ENCODE measurements at regions not wholly inside any gene's neighbourhood (a gene's known extent, or its start where the extent isn't known, plus 50 kb on each side); places are given as distances from the start of the nearest gene placed in this dataset.

DNA sequence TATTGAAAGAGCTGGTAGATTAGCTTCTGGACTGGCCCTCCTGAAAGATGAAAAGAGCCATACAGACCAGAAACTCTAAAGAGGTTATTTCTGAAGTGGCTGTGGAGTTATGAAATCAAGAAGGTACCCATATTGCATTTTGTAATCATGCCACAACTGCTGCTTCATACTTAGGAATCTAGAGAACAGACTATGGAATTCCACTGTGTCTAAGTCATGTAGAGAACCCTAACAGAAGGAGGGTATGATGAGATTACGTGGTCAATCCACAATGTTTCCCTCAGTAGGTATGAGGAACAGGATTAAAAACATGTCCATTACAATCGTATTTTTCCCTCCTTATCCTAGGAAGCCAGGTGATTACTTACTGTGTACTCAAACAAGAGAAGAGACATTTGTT, 708.8 kb downstream of the RERGL start:
- TF ChIP-seq, protein P1, sequence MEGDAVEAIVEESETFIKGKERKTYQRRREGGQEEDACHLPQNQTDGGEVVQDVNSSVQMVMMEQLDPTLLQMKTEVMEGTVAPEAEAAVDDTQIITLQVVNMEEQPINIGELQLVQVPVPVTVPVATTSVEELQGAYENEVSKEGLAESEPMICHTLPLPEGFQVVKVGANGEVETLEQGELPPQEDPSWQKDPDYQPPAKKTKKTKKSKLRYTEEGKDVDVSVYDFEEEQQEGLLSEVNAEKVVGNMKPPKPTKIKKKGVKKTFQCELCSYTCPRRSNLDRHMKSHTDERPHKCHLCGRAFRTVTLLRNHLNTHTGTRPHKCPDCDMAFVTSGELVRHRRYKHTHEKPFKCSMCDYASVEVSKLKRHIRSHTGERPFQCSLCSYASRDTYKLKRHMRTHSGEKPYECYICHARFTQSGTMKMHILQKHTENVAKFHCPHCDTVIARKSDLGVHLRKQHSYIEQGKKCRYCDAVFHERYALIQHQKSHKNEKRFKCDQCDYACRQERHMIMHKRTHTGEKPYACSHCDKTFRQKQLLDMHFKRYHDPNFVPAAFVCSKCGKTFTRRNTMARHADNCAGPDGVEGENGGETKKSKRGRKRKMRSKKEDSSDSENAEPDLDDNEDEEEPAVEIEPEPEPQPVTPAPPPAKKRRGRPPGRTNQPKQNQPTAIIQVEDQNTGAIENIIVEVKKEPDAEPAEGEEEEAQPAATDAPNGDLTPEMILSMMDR (conservative IDR thresholded peaks at IDR 0.05), result no peak
- Mint-ChIP-seq H3K4me1 (ENCODE audit: unreplicated experiment) (no peaks in the 10 kb centered on the region), H3K4me3 (no peak overlapping the region), H3K9me3 (peaks cover 3% of the 10 kb centered on the region), H3K36me3 (no peaks in the 10 kb centered on the region), H3K27ac (no peak overlapping the region), H3K27me3 (no peaks in the 10 kb centered on the region)
- DNase-seq (ENCODE audit: extremely low spot score, unreplicated experiment), result no peak

DNA sequence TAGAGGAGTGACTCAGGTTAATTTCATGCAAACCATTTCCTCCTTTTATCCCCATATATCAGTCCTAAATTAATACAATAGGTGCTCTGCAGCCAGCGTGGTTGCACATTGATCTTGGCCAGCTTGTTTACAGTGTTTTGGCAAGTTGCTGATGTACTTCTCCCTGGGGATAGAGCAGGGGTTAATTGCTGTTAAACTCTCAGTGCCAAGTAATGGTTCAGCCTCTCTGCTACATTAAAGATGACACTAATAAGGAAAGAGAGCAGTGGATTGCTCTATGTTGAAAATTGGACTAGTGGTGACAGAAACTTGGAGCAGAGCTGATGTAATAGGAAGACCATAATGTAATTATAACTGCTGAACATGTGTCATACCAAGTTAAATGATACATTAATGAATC, 717.5 kb downstream of the RERGL start:
- H3K27me3 Mint-ChIP-seq, result peaks cover 3% of the 10 kb centered on the region
- H3K4me3 Mint-ChIP-seq, result no peak overlapping the region
- no peaks in the 10 kb centered on the region for H3K9me3 Mint-ChIP-seq
- TF ChIP-seq, protein P1 (conservative IDR thresholded peaks at IDR 0.05), result no peak
- no peaks in the 10 kb centered on the region for H3K4me1 Mint-ChIP-seq (ENCODE audit: unreplicated experiment)
- no peak overlapping the region for H3K27ac Mint-ChIP-seq
- no peak for DNase-seq (ENCODE audit: extremely low spot score, unreplicated experiment)
- H3K36me3 Mint-ChIP-seq, result peaks cover 4% of the 10 kb centered on the region

DNA sequence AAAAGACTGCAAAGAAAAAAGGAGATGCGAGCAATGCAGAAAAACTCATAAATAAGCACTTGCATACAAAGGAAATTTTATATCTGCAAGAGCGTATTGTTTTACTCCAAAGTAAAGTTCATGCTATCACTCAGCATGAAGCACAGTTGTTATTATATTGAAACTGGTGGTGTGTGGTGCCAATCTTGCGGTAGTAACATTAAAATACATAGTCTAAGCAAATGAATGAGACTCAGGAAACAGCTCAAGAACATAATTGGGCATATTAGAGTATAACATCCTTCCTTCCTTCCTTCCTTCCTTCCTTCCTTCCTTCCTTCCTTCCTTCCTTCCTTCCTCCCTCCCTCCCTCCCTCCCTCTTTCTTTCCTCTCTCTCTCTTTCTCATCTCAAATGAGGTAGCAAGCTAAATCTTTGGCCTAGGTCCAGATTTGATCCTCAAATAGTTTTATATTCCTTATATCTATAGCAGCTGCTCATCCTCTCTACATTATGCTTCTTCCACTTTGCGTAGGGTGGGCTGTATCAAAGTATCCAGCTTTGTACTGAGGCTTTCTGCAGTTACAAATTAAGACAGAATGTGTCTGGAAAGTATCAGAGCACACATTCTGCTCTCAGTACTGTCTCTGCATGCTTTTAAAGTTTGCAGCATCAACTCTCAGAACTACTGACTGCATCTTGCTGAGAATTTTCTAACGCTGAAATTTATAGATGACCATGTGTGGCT, 718.3 kb downstream of the RERGL start:
- H3K27me3 Mint-ChIP-seq, result peaks cover 3% of the 10 kb centered on the region
- H3K4me3 Mint-ChIP-seq, result no peak overlapping the region
- H3K4me1 Mint-ChIP-seq (ENCODE audit: unreplicated experiment), result no peaks in the 10 kb centered on the region
- H3K9me3 Mint-ChIP-seq, result no peaks in the 10 kb centered on the region
- H3K36me3 Mint-ChIP-seq, result peaks cover 4% of the 10 kb centered on the region
- no peak for DNase-seq (ENCODE audit: extremely low spot score, unreplicated experiment)
- TF ChIP-seq, protein P1 (conservative IDR thresholded peaks at IDR 0.05), result no peak
- no peak overlapping the region for H3K27ac Mint-ChIP-seq

DNA sequence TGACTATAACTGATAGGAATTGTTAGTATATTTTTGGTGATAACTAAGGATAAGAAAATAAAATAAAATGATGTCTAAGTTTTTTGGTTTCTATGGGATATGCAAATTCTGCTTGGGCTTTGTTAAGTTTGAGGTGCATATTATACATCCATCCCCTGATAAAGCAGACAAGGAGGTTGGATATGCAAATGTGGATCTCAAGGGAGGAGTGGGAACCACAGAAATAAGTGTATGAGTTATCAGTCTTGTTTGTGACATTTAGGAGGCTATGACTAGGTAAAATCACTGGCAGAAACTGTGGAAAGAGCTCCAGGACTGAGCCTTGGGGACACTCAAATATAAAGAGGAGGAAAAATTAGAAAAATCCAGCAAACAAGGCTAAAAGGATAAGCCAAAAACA, 719.4 kb downstream of the RERGL start:
- Mint-ChIP-seq H3K27ac (no peak overlapping the region), H3K4me1 (ENCODE audit: unreplicated experiment) (no peaks in the 10 kb centered on the region), H3K9me3 (no peaks in the 10 kb centered on the region), H3K36me3 (peaks cover 4% of the 10 kb centered on the region), H3K4me3 (no peak overlapping the region), H3K27me3 (peaks cover 3% of the 10 kb centered on the region)
- TF ChIP-seq, protein P1 (conservative IDR thresholded peaks at IDR 0.05), result no peak
- no peak for DNase-seq (ENCODE audit: extremely low spot score, unreplicated experiment)

DNA sequence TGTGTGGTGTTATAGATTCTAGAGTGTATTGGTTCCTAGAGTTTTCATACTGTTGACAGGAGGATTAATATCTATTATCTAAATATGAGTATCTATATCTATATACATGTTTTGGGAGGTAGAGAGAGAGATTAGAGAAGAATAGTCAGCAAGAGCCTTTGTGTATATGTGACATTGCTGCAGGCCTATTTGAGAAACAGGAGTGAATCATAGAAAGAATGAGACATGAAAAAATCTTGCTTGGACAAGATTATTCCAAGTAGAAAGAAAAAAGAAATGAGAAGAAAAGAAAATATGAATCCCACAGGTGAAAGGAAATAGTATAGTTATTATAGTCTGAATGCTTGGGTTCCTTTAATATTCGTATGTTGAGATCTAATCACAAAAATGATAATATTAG, 720.4 kb downstream of the RERGL start:
- no peak for DNase-seq (ENCODE audit: extremely low spot score, unreplicated experiment)
- TF ChIP-seq, protein P1 (conservative IDR thresholded peaks at IDR 0.05), result no peak
- Mint-ChIP-seq H3K9me3 (no peaks in the 10 kb centered on the region), H3K27me3 (peaks cover 3% of the 10 kb centered on the region), H3K4me1 (ENCODE audit: unreplicated experiment) (no peaks in the 10 kb centered on the region), H3K27ac (no peak overlapping the region), H3K4me3 (no peak overlapping the region), H3K36me3 (peaks cover 4% of the 10 kb centered on the region)
